MCF 10A (cell line): ENCODE measurements at regions not wholly inside any gene's neighbourhood (a gene's known extent, or its start where the extent isn't known, plus 50 kb on each side); places are given as distances from the start of the nearest gene placed in this dataset.
"Not testable (repeated sequence)": the region's sequence is repeated elsewhere in the genome, so short reads cannot be mapped to it uniquely, and the experiment has no call there.

Experiments used
- BruUV-seq: library from RNA; stranded (reverse); fragments of 400-500 nt; replicated peaks from 2 replicates; lab custom pipeline; 2021; lab: Mats Ljungman, UMichigan
- CTCF ChIA-PET: fragments of 300-600 bp; sonication (Branson Sonifier 250); formaldehyde crosslinking; extraction: SDS; loops from one replicate; lab custom pipeline; 2021; ENCODE audit warnings: antibody characterized with exemption, inconsistent platforms; lab: Yijun Ruan, JAX
- POLR2A ChIA-PET: fragments of 300-600, 350-650 bp; sonication (Branson Sonifier 250); formaldehyde crosslinking; extraction: SDS; loops from one replicate; lab custom pipeline; 2020; ENCODE audit warnings: antibody characterized with exemption, inconsistent platforms; lab: Yijun Ruan, JAX
- DNase-seq: peaks from one replicate; pipeline ENCODE4 v3.0.0-alpha.2; 2018; ENCODE audit not compliant: unreplicated experiment
- H3K27ac Mint-ChIP-seq: one replicate; pipeline ENCODE4 v1.8.0; 2022; ENCODE audit warnings: mild to moderate bottlenecking, low read depth, mixed read lengths; ENCODE audit not compliant: unreplicated experiment
- H3K27me3 Mint-ChIP-seq: one replicate; pipeline ENCODE4 v1.8.0; 2022; ENCODE audit warnings: mixed read lengths; ENCODE audit not compliant: insufficient read depth, unreplicated experiment
- H3K36me3 Mint-ChIP-seq: one replicate; pipeline ENCODE4 v1.8.0; 2022; ENCODE audit warnings: mild to moderate bottlenecking, moderate library complexity, mixed read lengths; ENCODE audit not compliant: insufficient read depth, unreplicated experiment
- H3K4me1 Mint-ChIP-seq: one replicate; pipeline ENCODE4 v1.8.0; 2022; ENCODE audit warnings: mixed read lengths; ENCODE audit not compliant: insufficient read depth, unreplicated experiment
- H3K4me3 Mint-ChIP-seq: one replicate; pipeline ENCODE4 v1.8.0; 2022; ENCODE audit warnings: mild to moderate bottlenecking, moderate library complexity, mixed read lengths; ENCODE audit not compliant: unreplicated experiment
- H3K9me3 Mint-ChIP-seq: one replicate; pipeline ENCODE4 v1.8.0; 2022; ENCODE audit warnings: mixed read lengths; ENCODE audit not compliant: unreplicated experiment
- CTCF ChIP-seq: fragments of 200-600 bp; IDR thresholded peaks from one replicate; pipeline ENCODE4 v1.8.0; 2022; ENCODE audit warnings: antibody characterized with exemption, mild to moderate bottlenecking; ENCODE audit not compliant: unreplicated experiment
- intact Hi-C: fragments of 100-400 bp; cut with micrococcal nuclease; formaldehyde crosslinking; loops from 2 replicates; pipeline ENCODE4 v1.14.1; 2022

GRCh38 chr2:228916416-228917090 lies 354.5 kb downstream of the PID1 start:
- no peak overlapping the region for H3K27ac Mint-ChIP-seq

DNA sequence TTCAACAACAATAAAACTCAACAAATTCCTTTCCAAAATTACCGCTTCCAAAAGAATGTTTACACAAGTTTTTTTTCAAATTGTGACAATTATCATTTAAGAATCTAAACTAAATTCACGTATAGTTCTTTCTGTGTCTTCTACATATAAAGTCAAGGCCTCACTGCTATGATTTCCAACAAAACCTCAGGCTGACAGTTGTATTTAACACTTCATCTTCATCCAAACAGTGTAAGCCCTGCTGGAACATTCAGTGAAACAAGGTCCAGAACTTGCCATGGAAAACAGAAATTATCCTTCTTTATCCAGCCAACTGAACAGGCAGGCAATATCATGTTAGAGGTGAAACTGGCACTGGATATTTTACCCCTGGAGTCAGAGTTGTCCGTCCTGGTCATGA lies 357.9 kb downstream of the PID1 start:
- no peak overlapping the region for H3K4me3 Mint-ChIP-seq
- ChIA-PET POLR2A (no interaction called here), CTCF (no interaction called here)
- H3K9me3 Mint-ChIP-seq, result no peaks in the 10 kb centered on the region
- no TSS peak for BruUV-seq
- no peaks in the 10 kb centered on the region for H3K4me1 Mint-ChIP-seq
- no peak for DNase-seq
- TF ChIP-seq CTCF, result no peak
- H3K27ac Mint-ChIP-seq, result no peak overlapping the region
- intact Hi-C loops, result no loop called here
- no peaks in the 10 kb centered on the region for H3K36me3 Mint-ChIP-seq
- H3K27me3 Mint-ChIP-seq, result no peaks in the 10 kb centered on the region

More at GRCh38 chr2:228916416-228917090, 354.5 kb downstream of the PID1 start:
- no peaks in the 10 kb centered on the region for H3K9me3 Mint-ChIP-seq
- no peak for DNase-seq
- no peak for TF ChIP-seq CTCF
- H3K4me3 Mint-ChIP-seq, result no peak overlapping the region
- ChIA-PET CTCF (no interaction called here), POLR2A (no interaction called here)
- no peaks in the 10 kb centered on the region for H3K4me1 Mint-ChIP-seq
- intact Hi-C loops, result no loop called here
- H3K36me3 Mint-ChIP-seq, result no peaks in the 10 kb centered on the region
- BruUV-seq, result no TSS peak
- no peaks in the 10 kb centered on the region for H3K27me3 Mint-ChIP-seq

- H3K27me3 Mint-ChIP-seq, CTCF ChIA-PET: not testable (repeated sequence)
Observed at GRCh38 chr2:228910872-228911271, 360.2 kb downstream of the PID1 start.

DNA sequence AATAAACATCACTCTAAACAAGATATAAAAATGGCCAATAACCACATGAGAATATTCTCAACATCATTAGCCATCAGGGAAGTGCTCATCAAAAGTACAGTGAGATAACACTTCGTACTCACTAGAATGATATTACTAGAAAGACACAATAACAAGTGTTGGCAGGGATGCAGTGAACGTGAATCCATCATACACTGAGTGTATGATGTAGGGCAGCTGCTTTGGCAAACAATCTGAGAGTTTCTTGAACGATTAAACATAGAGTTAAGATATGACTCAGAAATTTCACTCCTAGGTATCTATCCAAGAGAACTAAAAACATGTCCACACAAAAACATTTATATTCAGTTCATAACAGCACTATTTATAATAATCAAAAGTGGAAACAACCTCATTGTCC lies 368.9 kb downstream of the PID1 start:
- no peak overlapping the region for H3K27ac Mint-ChIP-seq
- no peak overlapping the region for H3K4me3 Mint-ChIP-seq
- H3K4me1 Mint-ChIP-seq, result no peaks in the 10 kb centered on the region
- intact Hi-C loops, result no loop called here
- no TSS peak for BruUV-seq
- H3K27me3 Mint-ChIP-seq, result no peaks in the 10 kb centered on the region
- DNase-seq, result no peak
- H3K36me3 Mint-ChIP-seq, result no peaks in the 10 kb centered on the region
- CTCF ChIA-PET, result no interaction called here
- H3K9me3 Mint-ChIP-seq, result no peaks in the 10 kb centered on the region
- no peak for TF ChIP-seq CTCF
- POLR2A ChIA-PET, result no interaction called here

More at GRCh38 chr2:228910872-228911271, 360.2 kb downstream of the PID1 start:
- DNase-seq, POLR2A ChIA-PET, intact Hi-C loops, H3K4me3 Mint-ChIP-seq, H3K36me3 Mint-ChIP-seq, BruUV-seq, H3K27ac Mint-ChIP-seq, H3K4me1 Mint-ChIP-seq, H3K9me3 Mint-ChIP-seq: not testable (repeated sequence)
